ENCODE measurements at regions not wholly inside any gene's neighbourhood (a gene's known extent, or its start where the extent isn't known, plus 50 kb on each side); places are given as distances from the start of the nearest gene placed in this dataset.

- no peak for TF ChIP-seq TAF1 (IDR thresholded peaks at IDR 0.05; ENCODE audit: low read depth, low read length)
- no peak for TF ChIP-seq POLR2A (IDR thresholded peaks at IDR 0.05; ENCODE audit: low read depth, low read length)
- no peak for TF ChIP-seq SPI1 (IDR thresholded peaks at IDR 0.05; ENCODE audit: low read depth, low read length)
These were observed 442.2 kb downstream of the TCERG1L start for GRCh38 chr10:130869179-130869841.
